Ascending aorta (tissue), 2 donors: ENCODE measurements at regions not wholly inside any gene's neighbourhood (a gene's known extent, or its start where the extent isn't known, plus 50 kb on each side); places are given as distances from the start of the nearest gene placed in this dataset.
"Not testable (repeated sequence)": the region's sequence is repeated elsewhere in the genome, so short reads cannot be mapped to it uniquely, and the experiment has no call there.

Experiments
- DNase-seq, 2 donors: peaks; one replicate each; pipeline ENCODE4 v3.0.0-alpha.2; 2019; ENCODE audit warnings: low spot score in 2 of 2
- H3K27ac ChIP-seq, 2 donors: fragments of 200-600 bp; sonication (generic); one replicate each; pipeline ENCODE4 v1.5.1; 2016 to 2017; ENCODE audit warnings: mild to moderate bottlenecking in 1 of 2
- H3K27me3 ChIP-seq: fragments of 200-600 bp; sonication (generic); one replicate; pipeline ENCODE4 v1.5.1; 2017
- H3K36me3 ChIP-seq, 2 donors: fragments of 200-600 bp; sonication (generic); one replicate each; pipeline ENCODE4 v1.5.1; 2016
- H3K4me1 ChIP-seq, 2 donors: fragments of 200-600 bp; sonication (generic); one replicate each; pipeline ENCODE4 v1.5.1; 2016 to 2017; ENCODE audit warnings: mild to moderate bottlenecking in 1 of 2
- H3K4me3 ChIP-seq, 2 donors: fragments of 200-600 bp; sonication (generic); one replicate each; pipeline ENCODE4 v1.5.1; 2016 to 2017; ENCODE audit warnings: mild to moderate bottlenecking in 1 of 2
- H3K9me3 ChIP-seq, 2 donors: fragments of 200-600 bp; sonication (generic); one replicate each; pipeline ENCODE4 v1.5.1; 2016
- CTCF ChIP-seq, 3 experiments: fragments of 200-600 bp in 2 of 3; fragments of 450-650 bp in 1 of 3; sonication (generic) in 2 of 3; IDR thresholded peaks; one replicate each; pipeline ENCODE4 v1.5.1; 2016 to 2019; ENCODE audit warnings: antibody characterized with exemption in 3 of 3, mild to moderate bottlenecking in 1 of 3, moderate library complexity in 1 of 3
- intact Hi-C: fragments of 100-400 bp; cut with DNase I; formaldehyde crosslinking; loops from one replicate; pipeline ENCODE4 v1.15.1; 2023

GRCh38 chr4:138866314-138866713 lies 149.3 kb upstream of the NOCT start:
- Histone ChIP-seq H3K27me3 (no peaks in the 10 kb centered on the region), H3K9me3 (no peaks in the 10 kb centered on the region), H3K4me1 (no peaks in the 10 kb centered on the region), H3K27ac (no peak overlapping the region), H3K36me3 (no peaks in the 10 kb centered on the region), H3K4me3 (no peak overlapping the region)
- intact Hi-C loops = no loop called here
- TF ChIP-seq CTCF (IDR thresholded peaks at IDR 0.05) = no peak
- DNase-seq = no peak

GRCh38 chr4:138865765-138866164 lies 149.8 kb upstream of the NOCT start:
- intact Hi-C loops = no loop called here
- Histone ChIP-seq H3K36me3 (no peaks in the 10 kb centered on the region), H3K27me3 (no peaks in the 10 kb centered on the region), H3K4me1 (no peaks in the 10 kb centered on the region), H3K27ac (no peak overlapping the region), H3K4me3 (no peak overlapping the region), H3K9me3 (no peaks in the 10 kb centered on the region)
- no peak for TF ChIP-seq CTCF (IDR thresholded peaks at IDR 0.05)
- DNase-seq = no peak

DNA sequence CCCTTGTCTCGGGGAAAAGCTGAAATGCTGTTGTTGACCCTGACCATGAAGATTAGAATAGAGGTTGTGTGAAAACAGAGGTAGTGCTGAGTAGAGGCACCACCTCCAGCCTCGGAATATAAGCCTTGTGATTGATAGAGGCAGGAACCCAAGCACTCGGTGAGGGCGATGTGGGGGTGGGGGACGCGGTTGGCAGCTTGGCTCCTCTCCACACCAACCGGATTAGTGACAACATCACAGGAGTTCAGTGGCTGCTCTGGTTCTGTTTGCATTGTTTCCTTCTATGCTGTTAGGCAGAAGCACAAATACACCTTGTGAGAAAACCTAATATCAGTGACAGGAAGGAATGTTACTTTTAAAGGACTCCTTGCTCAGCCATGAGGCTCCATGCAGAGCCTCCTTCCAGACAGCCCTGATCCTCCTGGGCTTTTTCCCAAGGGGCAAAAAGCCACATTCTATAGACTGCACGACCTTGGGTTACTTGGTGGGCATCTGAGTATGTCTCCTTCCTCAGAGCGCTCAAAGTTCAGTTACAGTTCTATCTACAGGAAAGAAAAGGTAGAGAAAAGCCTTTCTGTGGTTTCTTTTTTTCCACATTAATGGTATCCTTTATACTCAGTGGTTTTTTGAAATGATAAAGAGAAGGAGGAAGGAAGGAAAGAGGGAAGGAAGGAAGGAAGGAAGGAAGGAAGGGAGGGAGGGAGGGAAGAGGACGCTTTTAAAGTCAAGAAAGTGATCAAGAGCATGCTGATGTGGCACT lies 150.4 kb upstream of the NOCT start:
- Histone ChIP-seq H3K4me1 (no peaks in the 10 kb centered on the region), H3K9me3 (no peaks in the 10 kb centered on the region), H3K27ac (no peak overlapping the region), H3K4me3 (no peak overlapping the region), H3K27me3 (no peaks in the 10 kb centered on the region), H3K36me3 (no peaks in the 10 kb centered on the region)
- intact Hi-C loops = no loop called here
- no peak for TF ChIP-seq CTCF (IDR thresholded peaks at IDR 0.05)
- no peak for DNase-seq

DNA sequence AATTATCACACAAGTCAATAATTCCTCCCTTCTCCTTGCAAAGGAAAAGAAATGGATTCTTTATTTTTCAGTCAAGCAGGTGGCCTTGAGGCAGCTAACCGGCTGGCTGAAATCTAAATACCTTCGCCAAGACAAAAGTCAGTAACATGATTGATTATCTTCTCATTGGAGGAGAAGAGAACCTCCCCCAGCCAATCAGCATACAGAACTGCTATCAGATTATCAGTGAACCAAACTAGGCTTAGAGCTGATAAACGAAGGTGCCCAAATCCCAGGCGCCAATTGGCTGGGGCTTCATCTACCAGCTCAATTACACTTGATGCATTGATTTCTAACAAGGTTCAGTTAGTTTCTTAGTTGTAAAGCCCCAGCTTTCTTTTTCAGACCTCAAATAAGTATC lies 152.4 kb upstream of the NOCT start:
- H3K27me3 ChIP-seq = no peaks in the 10 kb centered on the region
- TF ChIP-seq CTCF (IDR thresholded peaks at IDR 0.05) = no peak
- no peak overlapping the region for H3K4me3 ChIP-seq
- intact Hi-C loops = no loop called here
- H3K4me1 ChIP-seq = no peaks in the 10 kb centered on the region
- no peak overlapping the region for H3K27ac ChIP-seq
- no peak for DNase-seq
- no peaks in the 10 kb centered on the region for H3K9me3 ChIP-seq
- H3K36me3 ChIP-seq = no peaks in the 10 kb centered on the region

DNA sequence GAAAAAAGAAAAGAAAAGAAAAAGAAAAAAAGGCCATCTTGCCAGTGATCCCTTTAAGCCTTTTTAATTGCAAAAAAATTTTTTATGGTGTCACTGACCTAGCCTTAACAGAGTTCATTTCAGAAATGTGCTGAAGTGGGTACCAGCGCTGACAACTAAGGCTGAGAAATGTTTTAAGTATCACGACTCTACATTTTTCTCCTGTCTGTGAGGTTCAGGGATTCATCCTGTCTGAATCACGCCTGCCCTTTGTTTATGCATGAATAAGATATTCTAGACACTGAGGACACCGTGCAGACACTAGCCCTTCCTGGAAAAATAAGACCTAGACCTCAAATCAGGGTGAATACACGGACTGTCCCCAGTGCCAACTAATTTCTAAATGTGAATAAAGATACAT lies 154.4 kb upstream of the NOCT start:
- no peak for DNase-seq
- intact Hi-C loops = no loop called here
- Histone ChIP-seq H3K9me3 (no peaks in the 10 kb centered on the region), H3K27me3 (no peaks in the 10 kb centered on the region), H3K36me3 (no peaks in the 10 kb centered on the region), H3K4me1 (no peaks in the 10 kb centered on the region), H3K4me3 (no peak overlapping the region), H3K27ac (no peak overlapping the region)
- TF ChIP-seq CTCF (IDR thresholded peaks at IDR 0.05) = no peak

- intact Hi-C loops, H3K9me3 ChIP-seq, H3K36me3 ChIP-seq, H3K4me3 ChIP-seq, DNase-seq, H3K4me1 ChIP-seq, H3K27me3 ChIP-seq, H3K27ac ChIP-seq: not testable (repeated sequence)
These were observed 155.2 kb upstream of the NOCT start for GRCh38 chr4:138860357-138860756.
